Dermis microvascular lymphatic vessel endothelial cell (primary cell): ENCODE measurements at regions not wholly inside any gene's neighbourhood (a gene's known extent, or its start where the extent isn't known, plus 50 kb on each side); places are given as distances from the start of the nearest gene placed in this dataset.

Source experiments
- DNase-seq, 2 donors: peaks; one replicate each; pipeline versions ENCODE4 v3.0.0 to v3.0.0-alpha.2; 2010; ENCODE audit warnings: low read depth in 2 of 2

- no peak for DNase-seq
These were observed 456.6 kb upstream of the PROK2 start for GRCh38 chr3:72241525-72241924.

- no peak for DNase-seq
These were observed 455.6 kb upstream of the PROK2 start for GRCh38 chr3:72240531-72240930.

- no peak for DNase-seq
These were observed 453.9 kb upstream of the PROK2 start for GRCh38 chr3:72238801-72239200.

GRCh38 chr3:72238010-72238691 is 453.2 kb upstream of the PROK2 start:
- no peak for DNase-seq

- no peak for DNase-seq
These were observed 452.7 kb upstream of the PROK2 start for GRCh38 chr3:72237679-72238009.

GRCh38 chr3:72234391-72234790 is 449.4 kb upstream of the PROK2 start:
- DNase-seq = no peak

- DNase-seq = no peak
These were observed 448.6 kb upstream of the PROK2 start for GRCh38 chr3:72233571-72233970.

GRCh38 chr3:72232777-72233176 is 447.8 kb upstream of the PROK2 start:
- no peak for DNase-seq

- DNase-seq = no peak
These were observed 447.4 kb upstream of the PROK2 start for GRCh38 chr3:72232331-72232730.

GRCh38 chr3:72231439-72232196 is 446.7 kb upstream of the PROK2 start:
- DNase-seq = no peak

- no peak for DNase-seq
These were observed 445.9 kb upstream of the PROK2 start for GRCh38 chr3:72230774-72231379.

GRCh38 chr3:72229952-72230351 is 445.0 kb upstream of the PROK2 start:
- DNase-seq = no peak

- DNase-seq = no peak
These were observed 442.6 kb upstream of the PROK2 start for GRCh38 chr3:72227486-72228070.

- DNase-seq = no peak
These were observed 440.0 kb upstream of the PROK2 start for GRCh38 chr3:72224804-72225509.

GRCh38 chr3:72223628-72224027 is 438.7 kb upstream of the PROK2 start:
- DNase-seq = no peak

GRCh38 chr3:72223116-72223515 is 438.2 kb upstream of the PROK2 start:
- DNase-seq = no peak

GRCh38 chr3:72222410-72222809 is 437.5 kb upstream of the PROK2 start:
- no peak for DNase-seq

GRCh38 chr3:72220946-72221345 is 436.0 kb upstream of the PROK2 start:
- DNase-seq = no peak

- DNase-seq = no peak
These were observed 434.8 kb upstream of the PROK2 start for GRCh38 chr3:72219752-72220151.

- DNase-seq = no peak
These were observed 432.6 kb upstream of the PROK2 start for GRCh38 chr3:72217570-72217969.

GRCh38 chr3:72214066-72214951 is 429.4 kb upstream of the PROK2 start:
- no peak for DNase-seq
